Activated naive CD8-positive, alpha-beta T cell treated with anti-CD3 and anti-CD28 coated beads, Interleukin-2, amount 50 U/mL, for 24 hours (primary cell): ENCODE measurements at regions not wholly inside any gene's neighbourhood (a gene's known extent, or its start where the extent isn't known, plus 50 kb on each side); places are given as distances from the start of the nearest gene placed in this dataset.
"Not testable (repeated sequence)": the region's sequence is repeated elsewhere in the genome, so short reads cannot be mapped to it uniquely, and the experiment has no call there.

Source experiments
- ATAC-seq: fragments of 150-1000 bp; cut with Tn5 transposase; one replicate; pipeline ENCODE4 v1.10.0; 2021
- DNase-seq: peaks from one replicate; pipeline ENCODE4 v3.0.0; 2021
- H3K27ac Mint-ChIP-seq: one replicate; pipeline ENCODE4 v1.8.0; 2021; ENCODE audit warnings: mild to moderate bottlenecking, mixed read lengths
- H3K27me3 Mint-ChIP-seq: one replicate; pipeline ENCODE4 v1.8.0; 2021; ENCODE audit warnings: mixed read lengths
- H3K36me3 Mint-ChIP-seq: one replicate; pipeline ENCODE4 v1.8.0; 2021; ENCODE audit warnings: low read depth, mixed read lengths
- H3K4me1 Mint-ChIP-seq: one replicate; pipeline ENCODE4 v1.8.0; 2021; ENCODE audit warnings: mixed read lengths
- H3K4me3 Mint-ChIP-seq: one replicate; pipeline ENCODE4 v1.8.0; 2021; ENCODE audit warnings: mild to moderate bottlenecking, moderate library complexity, mixed read lengths
- H3K9me3 Mint-ChIP-seq: one replicate; pipeline ENCODE4 v1.8.0; 2021; ENCODE audit warnings: mixed read lengths

GRCh38 chr12:74644681-74645080 is 107.0 kb downstream of the ATXN7L3B start:
- H3K4me1 Mint-ChIP-seq = no peaks in the 10 kb centered on the region
- no peaks in the 10 kb centered on the region for H3K36me3 Mint-ChIP-seq
- no peak overlapping the region for H3K4me3 Mint-ChIP-seq
- no peak overlapping the region for H3K27ac Mint-ChIP-seq
- H3K27me3 Mint-ChIP-seq = no peaks in the 10 kb centered on the region
- DNase-seq (no peak), ATAC-seq (no peak)
- H3K9me3 Mint-ChIP-seq = no peaks in the 10 kb centered on the region

GRCh38 chr12:74646831-74647230 is 109.2 kb downstream of the ATXN7L3B start:
- Mint-ChIP-seq H3K4me3 (no peak overlapping the region), H3K27me3 (no peaks in the 10 kb centered on the region), H3K9me3 (no peaks in the 10 kb centered on the region), H3K4me1 (no peaks in the 10 kb centered on the region), H3K27ac (no peak overlapping the region), H3K36me3 (no peaks in the 10 kb centered on the region)
- no peak for ATAC-seq
- DNase-seq = no peak

- H3K36me3 Mint-ChIP-seq = no peaks in the 10 kb centered on the region
- H3K4me3 Mint-ChIP-seq = no peak overlapping the region
- H3K27ac Mint-ChIP-seq = no peak overlapping the region
- no peaks in the 10 kb centered on the region for H3K4me1 Mint-ChIP-seq
- H3K27me3 Mint-ChIP-seq = no peaks in the 10 kb centered on the region
- DNase-seq (no peak), ATAC-seq (no peak)
- H3K9me3 Mint-ChIP-seq = no peaks in the 10 kb centered on the region
Measured at GRCh38 chr12:74647256-74647655, 109.6 kb downstream of the ATXN7L3B start.

GRCh38 chr12:74656251-74656650 is 118.6 kb downstream of the ATXN7L3B start:
- Mint-ChIP-seq H3K27ac (no peak overlapping the region), H3K36me3 (no peaks in the 10 kb centered on the region), H3K4me1 (no peaks in the 10 kb centered on the region), H3K27me3 (no peaks in the 10 kb centered on the region), H3K4me3 (no peak overlapping the region), H3K9me3 (no peaks in the 10 kb centered on the region)
- ATAC-seq (no peak), DNase-seq (no peak)

- Mint-ChIP-seq H3K4me3 (no peak overlapping the region), H3K27ac (no peak overlapping the region), H3K9me3 (no peaks in the 10 kb centered on the region), H3K36me3 (no peaks in the 10 kb centered on the region), H3K27me3 (no peaks in the 10 kb centered on the region), H3K4me1 (no peaks in the 10 kb centered on the region)
- DNase-seq = no peak
- no peak for ATAC-seq
Measured at GRCh38 chr12:74660442-74660841, 122.8 kb downstream of the ATXN7L3B start.

GRCh38 chr12:74663958-74664357 is 126.3 kb downstream of the ATXN7L3B start:
- Mint-ChIP-seq H3K27ac (no peak overlapping the region), H3K9me3 (no peaks in the 10 kb centered on the region), H3K36me3 (no peaks in the 10 kb centered on the region), H3K4me1 (no peaks in the 10 kb centered on the region), H3K27me3 (no peaks in the 10 kb centered on the region), H3K4me3 (no peak overlapping the region)
- ATAC-seq = no peak
- no peak for DNase-seq

DNA sequence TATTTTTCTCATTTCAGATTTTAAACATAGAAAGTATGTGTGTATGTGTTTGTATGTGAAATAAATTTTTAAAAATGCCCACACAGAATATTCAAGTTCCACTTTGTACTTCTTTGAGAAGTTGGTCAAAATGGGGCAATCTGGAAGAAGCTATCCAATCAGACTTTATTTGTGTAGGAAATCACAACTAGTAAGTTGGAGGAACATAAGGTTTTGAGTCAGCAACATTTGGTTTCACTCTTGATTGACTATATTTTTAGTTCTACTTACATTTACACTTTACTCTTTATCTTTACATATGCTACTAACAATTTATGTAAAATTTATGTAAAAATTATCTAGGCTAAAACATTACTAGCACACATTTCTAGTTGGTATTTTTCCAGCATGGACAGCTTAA is 128.1 kb downstream of the ATXN7L3B start:
- no peak overlapping the region for H3K27ac Mint-ChIP-seq

GRCh38 chr12:74671421-74671820 is 133.8 kb downstream of the ATXN7L3B start:
- Mint-ChIP-seq H3K4me1 (no peaks in the 10 kb centered on the region), H3K27me3 (peaks cover 3% of the 10 kb centered on the region), H3K9me3 (no peaks in the 10 kb centered on the region), H3K36me3 (no peaks in the 10 kb centered on the region), H3K27ac (no peak overlapping the region), H3K4me3 (no peak overlapping the region)
- DNase-seq = no peak
- ATAC-seq = no peak

More for the DNA sequence above, 128.1 kb downstream of the ATXN7L3B start:
- H3K4me3 Mint-ChIP-seq = no peak overlapping the region
- DNase-seq (no peak), ATAC-seq (no peak)
- no peaks in the 10 kb centered on the region for H3K36me3 Mint-ChIP-seq
- H3K27me3 Mint-ChIP-seq = no peaks in the 10 kb centered on the region
- H3K9me3 Mint-ChIP-seq = no peaks in the 10 kb centered on the region
- H3K4me1 Mint-ChIP-seq = no peaks in the 10 kb centered on the region

- ATAC-seq, H3K4me3 Mint-ChIP-seq, H3K9me3 Mint-ChIP-seq, DNase-seq, H3K4me1 Mint-ChIP-seq, H3K27ac Mint-ChIP-seq, H3K27me3 Mint-ChIP-seq, H3K36me3 Mint-ChIP-seq: not testable (repeated sequence)
Measured at GRCh38 chr12:74676955-74677354, 139.3 kb downstream of the ATXN7L3B start.

- Mint-ChIP-seq H3K9me3 (no peaks in the 10 kb centered on the region), H3K4me1 (no peaks in the 10 kb centered on the region), H3K27ac (no peak overlapping the region), H3K27me3 (no peaks in the 10 kb centered on the region), H3K4me3 (no peak overlapping the region), H3K36me3 (no peaks in the 10 kb centered on the region)
- DNase-seq (no peak), ATAC-seq (no peak)
Measured at GRCh38 chr12:74685385-74685784, 147.8 kb downstream of the ATXN7L3B start.

DNA sequence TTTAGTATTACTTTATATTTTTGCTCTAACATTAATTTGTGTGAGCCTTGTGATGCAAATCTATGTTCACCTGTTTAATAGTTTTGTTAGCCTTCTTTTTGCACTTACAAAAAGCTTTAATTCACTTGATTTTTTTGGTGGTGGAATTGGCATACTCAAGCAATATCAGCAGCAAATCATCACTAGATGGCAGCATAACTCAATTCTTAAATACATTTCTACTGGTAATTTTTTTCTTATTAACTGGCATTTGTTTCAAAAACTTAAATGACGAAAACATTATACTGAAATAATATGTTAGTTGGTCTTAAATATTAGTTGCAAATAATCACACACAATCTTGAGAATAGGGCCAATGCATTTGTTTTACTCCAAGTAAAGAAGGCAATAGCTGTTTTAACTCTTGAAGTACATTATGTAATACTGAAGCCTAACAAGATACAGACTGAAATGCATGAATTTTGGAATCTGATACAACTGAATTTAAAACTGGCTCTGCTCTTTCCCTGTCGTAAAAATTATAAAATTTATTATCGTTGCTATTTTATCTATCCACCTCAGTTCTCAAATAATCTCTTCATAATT is 151.5 kb downstream of the ATXN7L3B start:
- no peaks in the 10 kb centered on the region for H3K4me1 Mint-ChIP-seq
- no peaks in the 10 kb centered on the region for H3K9me3 Mint-ChIP-seq
- no peak for ATAC-seq
- no peaks in the 10 kb centered on the region for H3K36me3 Mint-ChIP-seq
- no peak overlapping the region for H3K27ac Mint-ChIP-seq
- no peak overlapping the region for H3K4me3 Mint-ChIP-seq
- no peaks in the 10 kb centered on the region for H3K27me3 Mint-ChIP-seq
- no peak for DNase-seq

GRCh38 chr12:74689929-74690328 is 152.3 kb downstream of the ATXN7L3B start:
- DNase-seq (no peak), ATAC-seq (no peak)
- H3K9me3 Mint-ChIP-seq = no peaks in the 10 kb centered on the region
- H3K27me3 Mint-ChIP-seq = no peaks in the 10 kb centered on the region
- no peaks in the 10 kb centered on the region for H3K4me1 Mint-ChIP-seq
- H3K27ac Mint-ChIP-seq = no peak overlapping the region
- H3K36me3 Mint-ChIP-seq = no peaks in the 10 kb centered on the region
- no peak overlapping the region for H3K4me3 Mint-ChIP-seq

GRCh38 chr12:74719447-74719846 is 181.8 kb downstream of the ATXN7L3B start:
- no peaks in the 10 kb centered on the region for H3K36me3 Mint-ChIP-seq
- H3K9me3 Mint-ChIP-seq = no peaks in the 10 kb centered on the region
- H3K4me3 Mint-ChIP-seq = no peak overlapping the region
- H3K27me3 Mint-ChIP-seq = peaks cover 3% of the 10 kb centered on the region
- H3K4me1 Mint-ChIP-seq = no peaks in the 10 kb centered on the region
- ATAC-seq = no peak
- no peak for DNase-seq
- H3K27ac Mint-ChIP-seq = no peak overlapping the region

GRCh38 chr12:74722709-74723108 is 185.1 kb downstream of the ATXN7L3B start:
- H3K27ac Mint-ChIP-seq = no peak overlapping the region
- H3K9me3 Mint-ChIP-seq = no peaks in the 10 kb centered on the region
- no peak overlapping the region for H3K4me3 Mint-ChIP-seq
- DNase-seq (no peak), ATAC-seq (no peak)
- H3K36me3 Mint-ChIP-seq = no peaks in the 10 kb centered on the region
- H3K27me3 Mint-ChIP-seq = no peaks in the 10 kb centered on the region
- H3K4me1 Mint-ChIP-seq = no peaks in the 10 kb centered on the region

DNA sequence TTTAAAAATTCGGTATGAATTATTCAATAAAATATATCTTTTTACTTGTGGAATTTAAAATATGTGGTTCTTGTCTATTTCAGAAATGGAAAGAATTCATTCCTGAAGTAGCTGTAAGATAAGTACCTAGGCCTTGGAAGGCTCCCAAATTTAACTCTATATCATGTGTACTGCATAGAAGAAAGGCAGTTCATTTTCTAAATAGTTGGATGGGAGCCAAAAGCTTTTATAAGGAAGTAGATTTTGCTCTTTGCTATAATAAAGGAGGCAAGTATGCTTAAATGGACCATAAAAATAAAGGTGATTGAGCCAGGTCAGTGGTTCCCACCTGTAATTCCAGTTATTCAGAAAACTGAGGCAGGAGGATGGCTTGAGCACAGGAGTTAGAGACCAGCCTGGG is 187.5 kb downstream of the ATXN7L3B start:
- no peak overlapping the region for H3K4me3 Mint-ChIP-seq
- DNase-seq (no peak), ATAC-seq (no peak)
- H3K4me1 Mint-ChIP-seq = no peaks in the 10 kb centered on the region
- H3K9me3 Mint-ChIP-seq = no peaks in the 10 kb centered on the region
- peaks cover 2% of the 10 kb centered on the region for H3K27me3 Mint-ChIP-seq
- no peaks in the 10 kb centered on the region for H3K36me3 Mint-ChIP-seq
- no peak overlapping the region for H3K27ac Mint-ChIP-seq

GRCh38 chr12:74728006-74728405 is 190.4 kb downstream of the ATXN7L3B start:
- no peaks in the 10 kb centered on the region for H3K36me3 Mint-ChIP-seq
- H3K4me1 Mint-ChIP-seq = no peaks in the 10 kb centered on the region
- no peaks in the 10 kb centered on the region for H3K9me3 Mint-ChIP-seq
- no peak for DNase-seq
- H3K27me3 Mint-ChIP-seq = peaks cover 2% of the 10 kb centered on the region
- H3K27ac Mint-ChIP-seq = no peak overlapping the region
- no peak for ATAC-seq
- H3K4me3 Mint-ChIP-seq = no peak overlapping the region
